HG03457 (cell line): ENCODE measurements at regions not wholly inside any gene's neighbourhood (a gene's known extent, or its start where the extent isn't known, plus 50 kb on each side); places are given as distances from the start of the nearest gene placed in this dataset.

Experiments
- ATAC-seq: cut with Tn5 transposase; IDR thresholded peaks from one replicate; pipeline ENCODE4 v1.9.1; 2021; ENCODE audit warnings: moderate number of reproducible peaks; ENCODE audit not compliant: unreplicated experiment

DNA sequence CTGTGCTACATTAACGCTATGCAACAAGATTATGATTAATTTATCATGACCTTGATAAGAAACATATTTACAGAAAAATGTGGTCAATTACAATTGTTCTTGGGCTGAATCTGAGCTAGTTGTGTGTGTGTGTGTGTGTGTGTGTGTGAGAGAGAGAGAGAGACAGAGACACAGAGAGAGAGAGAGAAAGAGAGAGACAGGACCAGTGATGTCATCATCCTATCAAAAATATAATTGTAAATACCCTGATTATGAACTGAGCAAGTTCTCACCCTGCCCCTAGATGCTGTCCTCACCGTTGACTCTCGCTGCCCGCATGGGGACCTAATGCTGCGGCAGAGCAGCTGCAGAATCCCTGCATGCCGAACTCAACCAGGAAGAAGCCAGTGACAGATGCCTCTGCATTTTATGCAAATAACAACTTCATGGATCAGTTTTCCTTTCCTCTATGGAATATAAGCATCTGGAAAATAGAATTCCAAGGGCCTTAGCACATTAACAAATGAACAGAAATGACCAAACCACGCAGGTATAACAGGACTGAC lies 512.5 kb downstream of the PLCL1 start:
- no peak for ATAC-seq

DNA sequence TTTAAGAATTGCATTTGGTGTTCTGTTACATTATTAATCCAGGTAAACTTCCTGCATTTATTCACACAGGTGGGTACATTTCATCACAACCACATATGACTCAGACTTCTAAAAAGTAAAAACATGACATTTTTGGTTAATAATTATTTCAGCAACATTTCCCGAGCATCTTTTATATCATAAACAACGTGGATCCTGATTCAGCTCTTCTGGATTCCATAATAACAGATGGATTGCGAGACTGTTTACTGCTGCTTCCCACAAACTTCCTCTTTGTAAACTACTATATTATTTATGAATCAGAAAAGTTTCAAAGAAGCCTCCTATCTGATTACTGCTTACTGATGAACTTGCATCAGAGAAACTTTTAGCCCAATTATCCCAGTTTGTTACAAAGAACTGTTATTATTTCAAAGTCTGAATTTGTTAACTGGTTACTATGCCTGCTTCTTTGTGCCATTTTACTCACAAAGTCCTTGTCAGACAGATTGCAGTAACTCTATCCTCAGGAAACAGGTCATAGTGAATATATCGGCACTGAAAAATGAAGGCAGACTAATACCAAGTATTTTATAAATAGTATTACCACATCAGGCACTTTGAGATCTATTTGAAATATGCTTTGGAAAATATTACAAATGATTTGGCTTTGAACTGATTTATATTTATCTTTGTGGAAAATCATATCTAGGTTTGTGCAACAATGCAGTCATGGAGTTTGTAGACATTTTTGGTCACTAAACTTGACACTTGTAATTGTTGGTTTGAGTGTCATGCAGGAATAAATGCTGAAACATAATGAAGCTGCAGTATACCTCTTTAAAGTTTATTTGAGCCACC lies 511.6 kb downstream of the PLCL1 start:
- ATAC-seq: no peak

DNA sequence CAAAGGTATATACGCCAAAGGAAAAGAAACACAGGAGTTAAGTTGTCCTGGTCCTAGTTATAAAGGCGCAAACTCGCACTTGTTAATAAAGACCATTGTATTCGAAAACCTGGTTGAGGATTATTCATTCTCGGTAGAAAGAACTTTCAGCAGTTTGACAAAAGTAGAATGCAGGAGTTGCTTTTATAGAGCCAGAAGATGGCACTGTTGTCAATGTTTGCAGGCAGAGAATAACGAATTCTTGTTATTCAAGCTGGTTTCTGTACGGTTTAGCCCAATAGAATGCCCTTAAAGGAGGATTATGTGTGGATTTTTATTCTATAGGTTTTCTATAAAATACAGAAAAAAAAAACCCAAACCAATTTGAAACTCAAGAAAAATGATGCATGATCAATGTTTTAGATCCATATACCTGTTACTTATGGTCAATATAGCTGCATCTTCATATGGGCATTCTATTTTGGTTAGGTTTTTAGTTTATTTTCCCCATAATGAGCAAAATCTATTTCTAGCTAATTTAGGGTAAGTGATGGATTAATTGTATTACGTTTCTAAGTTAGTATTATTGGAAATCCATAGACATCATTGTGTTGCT lies 510.3 kb downstream of the PLCL1 start:
- ATAC-seq: peak; percentile 65

DNA sequence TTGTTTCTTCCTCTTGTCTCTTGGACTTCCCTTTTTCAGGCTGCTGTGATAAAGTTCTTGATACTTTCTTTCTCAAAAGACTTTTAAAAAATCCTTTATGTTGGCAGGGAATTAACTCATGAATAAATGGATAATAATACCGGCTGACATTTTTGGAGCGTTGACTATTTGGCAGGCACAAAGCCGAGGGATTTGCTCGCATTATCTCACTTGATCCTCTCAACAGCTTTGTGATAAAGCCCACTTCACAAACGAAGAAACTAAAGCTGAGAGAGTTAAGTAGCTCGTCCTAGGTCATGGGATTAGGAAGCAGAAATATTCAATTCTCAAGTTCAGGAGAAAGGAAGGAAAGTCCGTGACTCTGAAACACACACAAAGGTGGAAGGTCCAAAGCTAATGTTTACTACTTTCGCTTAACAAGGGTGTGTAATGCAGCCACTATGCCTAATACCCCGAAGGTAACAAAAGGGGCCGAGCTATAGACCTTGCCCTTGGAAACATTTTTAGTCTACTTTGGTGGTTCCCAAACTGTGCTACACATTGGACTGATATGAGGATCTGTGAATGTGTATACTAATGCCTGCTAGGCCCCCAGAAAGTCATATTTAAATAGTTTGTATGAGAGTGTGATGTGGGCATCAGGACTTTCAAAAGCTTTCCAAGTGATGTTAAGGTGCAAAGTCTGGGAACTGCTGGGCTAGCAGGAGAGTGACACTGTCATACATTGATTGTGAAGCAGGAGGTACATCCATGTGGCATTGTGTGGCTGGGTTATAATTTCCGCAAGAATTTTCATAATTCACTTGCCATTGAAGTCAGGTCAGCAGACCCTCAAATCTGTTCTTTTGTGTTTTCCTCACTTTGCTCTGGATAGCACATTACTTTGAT lies 508.4 kb downstream of the PLCL1 start:
- ATAC-seq: no peak

DNA sequence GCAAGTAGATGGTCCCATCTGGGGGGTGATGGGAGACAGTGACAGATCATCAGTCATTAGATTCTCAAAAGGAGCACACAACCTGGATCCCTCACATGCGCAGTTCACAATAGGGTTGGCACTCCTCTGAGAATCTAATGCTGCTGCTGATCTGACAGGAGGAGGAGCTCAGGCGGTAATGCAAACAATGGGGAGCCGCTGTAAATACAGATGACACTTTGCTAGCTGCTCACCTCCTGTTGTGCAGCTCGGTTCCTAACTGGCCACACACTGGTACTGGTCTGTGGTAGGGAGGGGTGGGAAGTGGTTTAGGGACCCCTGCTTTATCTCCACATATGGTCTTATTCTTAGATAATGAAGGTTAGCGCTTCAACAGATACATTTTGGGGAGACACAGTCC lies 506.6 kb downstream of the PLCL1 start:
- no peak for ATAC-seq

DNA sequence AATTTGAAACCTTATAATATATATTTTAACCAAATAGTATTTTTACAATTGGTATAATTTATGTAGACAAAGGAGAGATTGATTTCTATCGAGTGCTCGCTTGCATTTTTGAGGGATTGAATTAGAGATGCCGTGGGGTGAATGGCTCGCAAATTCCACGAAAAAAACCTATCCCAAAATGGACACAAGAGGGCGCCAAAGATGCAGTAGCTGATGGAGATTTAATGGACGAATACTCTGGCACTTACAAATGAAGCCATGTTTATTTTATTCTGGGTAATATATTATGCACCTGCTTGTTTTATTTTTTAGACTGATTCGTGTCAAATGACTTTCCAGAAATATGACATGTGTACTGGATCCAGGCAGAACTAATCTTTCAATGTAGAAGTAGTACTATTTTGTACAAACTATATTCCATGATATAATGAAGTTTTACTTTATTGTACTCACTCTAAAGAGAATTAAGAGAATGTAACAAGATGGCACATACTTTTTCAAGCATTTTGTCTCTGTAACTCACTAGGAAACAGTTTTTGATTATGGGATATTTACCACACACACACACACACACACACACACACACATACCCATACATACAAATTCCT lies 505.4 kb downstream of the PLCL1 start:
- ATAC-seq: no peak

DNA sequence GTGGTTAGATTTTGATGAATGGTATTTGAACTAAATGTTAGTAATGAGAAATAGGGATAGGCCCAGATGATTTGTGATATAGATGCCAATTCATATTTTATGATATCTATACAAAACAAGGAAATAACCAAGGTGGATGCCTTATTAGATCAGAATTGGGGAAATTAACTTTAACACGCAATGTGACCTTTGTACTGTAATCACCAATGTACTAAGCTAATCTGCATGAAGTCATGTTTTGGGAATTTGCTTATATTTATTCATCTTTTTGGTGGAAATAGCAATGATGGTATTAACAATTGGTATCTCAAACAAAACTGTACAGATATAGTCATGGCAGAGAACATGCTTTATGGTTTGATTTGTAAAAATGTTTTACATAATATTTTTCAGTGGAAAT lies 504.7 kb downstream of the PLCL1 start:
- ATAC-seq: no peak

DNA sequence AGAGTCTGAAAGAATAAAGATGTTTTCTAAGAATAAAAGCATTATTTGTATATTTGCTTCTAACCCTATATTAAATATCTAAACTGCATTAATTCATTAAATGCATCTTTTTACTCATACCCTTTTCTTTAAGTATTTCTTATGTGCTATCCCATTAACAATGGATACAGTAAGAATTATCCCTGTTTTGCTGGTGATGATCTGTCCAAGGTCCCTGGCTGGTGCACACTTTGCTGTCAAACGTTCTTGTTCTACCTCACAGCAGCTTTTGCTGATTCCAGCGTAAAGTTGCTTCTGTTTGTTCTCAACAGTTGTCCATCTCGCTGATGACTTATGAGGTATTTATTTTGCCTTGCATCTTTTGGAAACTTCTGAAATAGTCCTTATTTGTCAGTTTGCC lies 504.0 kb downstream of the PLCL1 start:
- ATAC-seq: no peak

DNA sequence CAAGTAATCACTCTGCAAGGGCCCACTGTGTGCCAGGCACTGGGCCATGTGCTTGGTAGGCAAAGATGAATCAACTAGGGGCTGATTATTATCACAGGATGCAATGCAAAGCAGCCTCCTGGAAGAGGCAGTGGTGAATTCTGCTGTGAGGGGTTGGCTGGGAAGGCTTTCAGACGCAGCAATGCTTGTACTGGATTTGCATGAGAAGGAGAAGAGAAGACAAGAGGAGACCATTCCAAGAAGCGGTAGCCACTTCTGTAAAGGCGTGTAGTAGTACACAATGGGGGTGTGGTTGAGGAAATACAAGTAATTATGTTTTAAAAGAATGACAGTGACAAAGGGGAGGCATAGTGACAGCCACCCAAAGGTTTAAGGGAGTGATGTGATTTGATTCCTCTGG lies 502.7 kb downstream of the PLCL1 start:
- no peak for ATAC-seq

DNA sequence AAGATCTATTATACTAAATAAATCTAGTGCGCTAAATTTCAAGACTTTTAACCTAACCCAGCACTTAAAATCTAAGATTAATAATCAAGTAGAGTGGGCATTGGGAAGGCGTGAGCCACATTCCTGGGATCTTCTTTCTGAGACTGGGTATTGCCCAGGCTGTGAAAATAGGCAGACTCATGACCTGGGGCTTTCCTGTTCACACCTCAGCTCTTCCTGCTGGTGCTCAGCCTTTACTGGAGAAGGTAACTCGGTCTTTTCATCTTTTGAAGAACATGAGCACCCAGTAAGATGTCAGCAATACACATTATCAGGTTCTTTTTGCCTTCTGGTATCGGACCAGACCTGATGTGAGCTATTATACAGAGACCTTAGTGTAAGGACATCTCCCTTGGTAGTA lies 500.5 kb downstream of the PLCL1 start:
- ATAC-seq: no peak

DNA sequence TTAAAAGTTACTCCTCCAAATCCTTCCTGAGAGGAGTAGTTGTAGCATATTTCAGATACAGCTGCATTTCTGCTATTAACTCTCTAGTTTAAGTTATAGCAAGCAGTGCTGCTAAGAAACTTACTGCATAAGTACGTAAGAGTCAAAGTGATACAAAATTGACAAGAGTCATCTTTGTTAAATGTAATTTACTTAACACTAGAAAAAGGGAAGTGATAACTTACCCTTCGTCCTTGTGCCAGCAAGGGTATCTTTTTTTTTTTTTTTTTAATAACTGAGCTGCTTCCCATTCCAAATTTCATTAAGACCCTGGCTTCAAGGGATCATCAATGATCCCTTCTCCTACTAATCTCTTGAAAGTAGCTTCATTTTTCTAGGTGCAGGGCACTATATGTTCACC lies 493.0 kb downstream of the PLCL1 start:
- ATAC-seq: no peak

DNA sequence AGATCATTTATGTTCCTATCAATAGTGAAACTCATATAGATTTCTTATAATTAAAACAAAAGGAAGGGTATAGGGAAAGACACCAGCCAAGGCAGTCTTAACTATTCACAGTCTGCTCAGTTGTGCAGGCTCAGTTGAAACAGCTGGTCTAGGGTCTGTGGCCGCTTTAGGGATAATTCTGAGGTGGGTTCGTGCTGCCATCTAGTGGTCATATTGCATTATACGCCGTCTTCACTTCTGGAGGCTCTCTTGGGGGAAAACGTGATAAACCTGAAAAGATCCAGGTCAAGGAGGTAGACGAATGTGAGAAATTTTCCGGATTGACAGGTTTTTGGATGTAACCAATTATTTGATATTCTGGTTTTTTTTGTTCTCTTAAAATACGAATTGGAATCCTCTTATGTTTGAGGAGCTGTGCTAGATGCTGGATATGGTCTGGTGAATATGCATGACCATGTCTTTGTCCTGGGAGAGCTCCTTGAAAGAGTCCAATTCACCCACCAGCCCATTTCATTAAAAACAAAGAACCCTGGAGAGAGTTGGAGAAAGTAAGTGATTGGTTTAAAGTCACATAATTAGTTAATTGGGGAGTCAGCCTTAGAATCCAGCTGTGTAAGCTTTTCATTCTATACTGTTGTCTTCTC lies 492.4 kb downstream of the PLCL1 start:
- ATAC-seq: peak; percentile 90

DNA sequence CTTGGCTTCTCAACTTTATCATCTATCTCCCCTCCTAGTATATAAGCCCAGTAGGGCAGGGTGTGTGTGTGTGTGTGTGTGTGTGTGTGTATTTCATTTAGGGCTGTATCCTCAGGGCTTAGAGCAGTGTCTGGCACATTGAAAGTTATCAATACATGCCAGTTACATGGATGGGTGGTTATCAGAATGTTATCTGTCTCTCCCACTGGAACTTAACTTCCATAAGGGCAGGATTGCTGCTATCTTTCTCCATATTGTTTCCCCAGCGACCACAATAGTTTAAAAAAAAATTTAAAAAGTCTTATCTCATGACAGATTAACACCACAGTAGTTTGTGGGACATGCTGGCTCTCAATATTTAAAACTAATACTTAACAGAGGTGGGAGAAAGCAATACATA lies 488.9 kb downstream of the PLCL1 start:
- no peak for ATAC-seq

DNA sequence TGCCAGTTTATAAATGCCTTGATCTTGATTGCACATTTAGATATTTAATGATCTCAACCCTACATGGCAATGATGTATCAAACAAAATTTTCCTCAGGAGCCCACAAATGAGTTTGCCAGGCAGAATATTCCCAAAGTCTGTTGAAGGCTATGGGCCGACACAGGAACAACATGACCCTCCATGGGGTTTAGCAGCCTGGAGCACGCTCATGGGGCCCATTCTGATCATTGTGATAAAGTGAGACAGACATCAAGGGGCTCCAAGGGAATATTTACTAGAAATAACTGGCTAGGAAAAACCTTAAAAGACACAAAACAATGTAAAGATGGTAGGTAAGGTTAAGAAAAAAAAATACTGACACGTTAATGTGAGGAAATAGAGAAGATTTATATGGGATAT lies 485.4 kb downstream of the PLCL1 start:
- ATAC-seq: no peak

DNA sequence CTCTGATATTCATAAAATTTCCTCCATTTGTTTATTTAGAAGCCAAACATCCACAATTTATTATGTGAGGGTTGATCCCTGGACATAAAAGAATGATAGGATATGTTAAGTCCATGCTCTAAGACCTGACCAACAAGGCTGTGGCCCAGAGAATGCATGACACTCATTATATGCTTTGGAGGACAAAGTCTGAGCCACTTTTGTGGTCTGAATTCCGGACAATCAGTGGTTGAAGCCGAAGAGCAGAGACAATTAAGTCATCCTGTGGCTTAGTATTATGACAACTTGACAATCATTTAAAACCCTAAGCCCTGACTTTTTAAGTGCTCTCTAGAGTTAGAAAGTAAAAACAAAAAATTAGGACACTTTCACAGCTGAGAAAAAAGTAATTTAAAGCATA lies 483.3 kb downstream of the PLCL1 start:
- no peak for ATAC-seq

DNA sequence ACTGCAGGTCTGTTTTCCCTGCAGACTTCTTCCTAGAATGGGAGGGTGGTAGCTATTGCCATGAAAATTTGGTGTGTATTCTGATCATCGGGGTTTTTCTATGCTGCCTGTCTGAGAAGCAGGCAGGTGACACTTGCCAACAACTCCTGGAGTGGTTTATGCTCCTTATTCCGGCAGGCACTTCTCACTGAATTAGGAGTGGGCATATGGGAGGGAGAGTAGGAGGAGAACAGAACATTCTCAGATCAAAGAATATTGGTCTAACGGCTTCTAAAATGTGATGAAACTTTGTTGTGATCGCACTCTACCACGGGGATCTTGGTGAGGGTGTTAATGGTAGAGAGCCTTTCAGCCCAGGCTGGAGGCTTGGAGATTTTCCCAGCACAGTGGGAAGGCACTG lies 480.8 kb downstream of the PLCL1 start:
- ATAC-seq: no peak

DNA sequence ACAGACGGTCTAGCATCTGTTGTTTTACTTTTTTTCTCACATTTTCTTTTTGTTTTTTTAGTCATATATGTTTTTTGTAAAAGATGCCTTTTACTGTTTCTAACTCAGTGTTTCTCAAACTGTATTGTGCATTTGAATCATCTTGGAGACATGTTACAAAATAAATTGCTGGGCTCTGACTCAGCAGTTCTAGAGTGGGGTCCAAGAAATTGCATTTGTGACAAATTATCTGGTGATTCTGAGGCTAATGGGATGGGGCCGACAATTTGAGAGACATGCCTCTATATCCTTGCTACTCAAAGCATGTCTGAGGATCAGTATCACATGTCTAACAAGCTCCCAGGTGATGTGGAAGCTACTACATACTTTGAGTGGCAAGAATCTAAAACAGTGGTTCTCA lies 478.8 kb downstream of the PLCL1 start:
- no peak for ATAC-seq

DNA sequence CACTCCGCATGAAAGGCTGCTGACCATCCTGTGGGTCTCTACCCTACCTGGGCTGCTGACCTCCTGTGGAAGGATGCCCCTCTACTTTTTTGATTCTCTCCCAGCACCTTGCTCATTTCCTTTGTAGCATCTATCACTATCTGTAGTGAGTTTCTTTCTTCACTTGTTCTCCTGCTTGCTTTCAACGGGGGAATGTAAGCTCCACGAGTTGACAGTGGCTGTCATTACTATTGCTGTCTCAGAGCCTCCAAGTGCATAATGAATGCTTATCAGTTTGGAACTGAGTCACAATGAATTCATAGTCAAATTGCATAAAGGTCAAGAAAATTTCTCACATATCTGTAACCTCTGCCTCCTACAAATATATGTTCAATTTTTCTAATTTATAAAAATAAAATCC lies 477.7 kb downstream of the PLCL1 start:
- no peak for ATAC-seq

DNA sequence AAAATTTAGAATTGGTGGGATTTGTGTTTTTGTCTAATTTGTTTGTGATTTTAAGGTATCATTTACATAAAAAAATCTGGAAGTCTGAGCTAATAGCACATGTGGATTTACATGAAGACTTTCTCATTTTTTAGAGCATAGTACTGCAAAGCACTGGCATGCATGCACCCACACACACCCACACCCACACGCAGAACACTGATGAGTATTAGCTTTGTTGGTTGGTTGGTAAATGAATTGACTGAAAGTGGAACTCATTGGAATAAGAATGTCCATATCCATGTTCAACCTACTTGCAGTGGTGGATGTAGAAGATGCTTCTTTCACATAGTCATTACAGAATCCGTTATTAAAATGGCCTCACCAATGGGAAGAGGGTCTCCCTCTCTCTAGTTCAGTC lies 475.8 kb downstream of the PLCL1 start:
- no peak for ATAC-seq

DNA sequence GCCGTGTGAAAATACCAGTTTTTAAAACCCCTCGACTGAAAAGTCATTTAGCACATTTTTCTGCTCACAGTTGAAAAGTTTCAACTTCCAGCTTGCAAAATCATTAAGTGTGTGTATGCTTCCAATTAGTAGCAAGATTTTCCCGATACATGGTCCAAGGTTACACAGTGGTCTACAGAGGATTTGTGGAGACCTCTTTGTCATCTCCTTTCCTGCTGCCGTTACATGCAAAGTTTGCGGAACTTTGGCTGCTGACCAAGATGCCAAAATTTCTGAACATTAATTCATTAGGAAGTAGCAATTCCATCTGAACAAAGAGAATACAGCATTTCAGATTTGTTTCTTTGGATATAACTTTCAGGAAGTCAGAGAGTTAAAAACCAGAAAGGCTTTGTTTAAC lies 474.6 kb downstream of the PLCL1 start:
- ATAC-seq: no peak

DNA sequence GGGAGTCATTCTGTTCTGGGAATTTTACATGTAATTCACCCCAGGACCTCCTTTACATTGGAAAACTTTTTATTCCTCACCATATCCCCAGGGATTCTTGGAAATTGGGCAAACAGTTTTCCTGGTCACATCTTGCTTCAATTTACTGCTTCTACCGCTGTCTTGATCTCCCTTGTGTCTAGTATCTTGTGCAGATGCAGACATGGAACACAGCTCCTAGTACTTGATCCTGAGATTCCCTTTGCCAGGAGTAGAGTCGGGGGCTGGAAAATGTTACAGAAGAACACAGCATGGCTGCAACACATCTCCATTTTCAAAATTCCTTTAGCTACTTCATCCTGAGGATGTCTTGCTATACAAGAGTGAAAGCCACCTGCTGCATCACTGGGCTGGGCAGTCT lies 472.8 kb downstream of the PLCL1 start:
- no peak for ATAC-seq
